ENCODE measurements at regions not wholly inside any gene's neighbourhood (a gene's known extent, or its start where the extent isn't known, plus 50 kb on each side); places are given as distances from the start of the nearest gene placed in this dataset.
A peak's percentile ranks its signal among the peaks of the same experiment; 100 is the strongest.

DNA sequence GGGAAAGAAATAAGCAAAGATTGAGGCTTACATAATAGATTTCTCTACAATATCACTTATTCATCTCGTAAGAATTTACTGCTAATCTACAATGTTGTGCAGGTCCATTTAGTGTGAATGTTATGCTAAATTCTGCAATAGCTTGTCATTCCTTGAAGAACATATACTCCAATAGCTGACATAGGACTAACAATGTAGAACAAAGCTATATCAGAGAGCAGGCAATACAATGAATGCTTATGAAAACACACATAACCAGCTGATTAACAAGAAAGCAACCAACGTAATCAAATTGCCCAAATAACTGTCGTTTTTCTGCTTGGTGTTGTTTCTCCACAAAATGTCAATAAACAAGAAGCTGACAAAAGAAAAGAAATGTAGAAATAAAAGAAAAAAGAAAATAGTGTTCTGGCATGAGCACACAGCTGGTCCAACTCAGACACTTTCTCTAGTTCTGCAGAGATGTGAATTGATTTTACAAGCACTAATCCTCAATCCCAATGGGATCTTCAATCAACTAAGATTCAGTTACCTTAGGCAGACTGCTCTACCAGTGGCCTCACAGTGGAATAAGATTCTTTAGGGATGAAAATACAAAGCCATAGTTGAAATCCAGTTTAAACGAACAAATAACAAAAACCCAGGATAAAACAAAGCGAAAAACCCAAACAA is 1024.7 kb upstream of the PIK3C3 start:
- Mint-ChIP-seq H3K27ac (no peak overlapping the region), H3K9me3 (no peaks in the 10 kb centered on the region), H3K4me1 (no peaks in the 10 kb centered on the region), H3K27me3 (no peaks in the 10 kb centered on the region), H3K4me3 (no peak overlapping the region)
- DNase-seq: no peak
- no peak for ATAC-seq

DNA sequence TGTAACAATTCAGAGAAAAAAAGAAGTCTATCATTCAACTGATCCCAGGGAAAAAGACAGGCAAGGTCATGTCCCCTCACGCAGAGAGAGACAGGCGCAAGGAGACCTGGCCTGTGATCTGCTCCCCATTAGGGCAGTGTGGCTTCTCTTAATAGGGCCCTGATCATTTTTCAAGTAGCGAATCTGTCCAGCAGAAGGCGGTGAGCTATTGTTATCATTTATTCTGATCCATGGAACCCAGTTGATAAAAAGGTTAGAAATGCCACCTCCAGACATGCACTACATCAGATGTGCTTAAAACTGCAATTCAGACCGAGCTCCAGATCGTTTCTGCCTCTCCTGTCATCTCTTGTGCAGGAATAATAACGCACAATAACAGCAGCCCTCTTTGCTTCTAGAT is 1025.6 kb upstream of the PIK3C3 start:
- H3K4me1 Mint-ChIP-seq: no peaks in the 10 kb centered on the region
- no peak for DNase-seq
- no peaks in the 10 kb centered on the region for H3K27me3 Mint-ChIP-seq
- no peaks in the 10 kb centered on the region for H3K9me3 Mint-ChIP-seq
- no peak for ATAC-seq
- no peak overlapping the region for H3K27ac Mint-ChIP-seq
- H3K4me3 Mint-ChIP-seq: no peak overlapping the region

DNA sequence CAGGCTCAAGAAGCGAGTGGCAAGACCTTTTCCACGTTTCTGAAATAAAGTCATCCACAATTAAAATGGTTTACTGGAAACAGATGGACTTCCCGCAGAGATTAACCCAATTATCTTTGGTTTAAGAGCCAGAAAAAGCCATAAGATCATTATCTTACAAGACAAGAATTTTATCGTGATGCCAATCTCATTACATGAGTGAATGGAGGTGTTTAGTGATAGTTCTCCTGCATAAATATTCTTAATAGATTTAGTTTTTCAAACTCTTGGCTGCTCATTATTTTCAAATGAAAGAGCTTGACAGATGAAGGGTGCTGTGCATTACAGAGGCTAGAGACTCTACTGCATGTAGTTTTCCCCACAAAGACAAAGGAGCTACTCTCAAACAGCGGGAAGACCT is 1028.4 kb upstream of the PIK3C3 start:
- DNase-seq: no peak
- Mint-ChIP-seq H3K4me1 (no peaks in the 10 kb centered on the region), H3K4me3 (no peak overlapping the region), H3K9me3 (peaks cover 7 to 11% of the 10 kb centered on the region in 2 donors), H3K27ac (no peak overlapping the region), H3K27me3 (no peaks in the 10 kb centered on the region)
- ATAC-seq: no peak

DNA sequence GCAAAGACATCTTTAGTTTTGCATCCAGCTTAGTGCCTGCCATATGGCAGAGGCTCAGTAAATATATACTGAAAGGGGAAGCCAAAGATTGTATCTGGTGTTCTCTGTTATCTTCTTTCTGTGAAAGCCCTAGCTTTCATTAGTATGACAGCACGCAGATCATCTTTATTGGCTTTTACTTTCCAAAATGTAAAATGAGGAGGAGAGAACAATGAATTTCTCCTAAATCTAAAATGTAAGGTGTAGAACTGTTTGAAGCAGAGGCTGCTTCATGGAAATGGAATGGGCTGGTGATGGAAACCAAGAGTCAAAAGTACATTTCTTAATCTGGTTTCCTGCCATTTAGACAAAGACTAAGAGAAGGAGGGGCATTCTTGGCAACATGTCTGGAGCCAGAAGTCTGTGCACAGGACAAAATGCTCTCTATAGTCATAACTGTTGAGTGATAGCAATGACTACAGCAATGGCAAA is 1029.9 kb upstream of the PIK3C3 start:
- Mint-ChIP-seq H3K27ac (no peak overlapping the region), H3K4me3 (no peak overlapping the region), H3K4me1 (no peaks in the 10 kb centered on the region), H3K27me3 (no peaks in the 10 kb centered on the region), H3K9me3 (peaks cover 11 to 17% of the 10 kb centered on the region in 2 donors)
- DNase-seq (no peak), ATAC-seq (no peak)

DNA sequence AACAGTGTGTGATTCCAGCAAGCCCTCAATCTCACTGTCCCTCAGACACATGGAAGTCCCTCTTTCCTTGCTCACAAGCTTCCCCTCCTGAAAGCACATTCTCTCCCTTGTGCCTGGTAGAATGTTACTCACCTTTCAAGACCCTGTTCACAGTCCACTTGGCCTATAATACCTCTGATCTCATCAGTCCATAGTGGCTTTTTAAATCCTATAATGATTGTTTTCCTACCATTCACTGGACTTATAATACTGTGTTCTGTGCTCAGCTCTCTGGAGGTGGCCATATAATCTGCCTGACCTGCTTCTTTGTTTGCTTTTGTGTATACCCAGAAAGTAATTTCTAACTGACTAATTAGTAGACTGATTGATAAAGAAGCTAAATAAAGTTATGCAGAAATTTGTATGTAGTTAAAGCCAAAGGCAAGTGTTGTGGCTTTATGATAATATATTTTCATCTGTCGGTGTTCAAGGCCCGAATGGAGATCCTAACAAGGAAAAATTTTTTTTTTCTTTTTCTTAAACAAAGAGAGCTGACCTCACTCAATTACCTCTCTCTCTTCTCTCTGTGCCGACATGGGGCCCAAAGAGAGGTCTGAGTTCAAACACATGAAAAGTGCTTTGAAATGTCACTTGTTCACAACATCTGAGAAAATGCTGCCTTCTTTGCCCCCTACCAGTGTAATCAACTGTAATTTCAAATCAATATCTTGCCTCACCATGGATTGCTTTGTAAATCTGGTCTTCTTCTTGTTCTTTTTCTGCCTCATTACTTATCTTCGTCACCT is 1033.0 kb upstream of the PIK3C3 start:
- ATAC-seq (no peak), DNase-seq (no peak)
- Mint-ChIP-seq H3K27ac (no peak overlapping the region), H3K9me3 (peaks cover 12 to 17% of the 10 kb centered on the region in 2 donors), H3K4me1 (no peaks in the 10 kb centered on the region), H3K4me3 (no peak overlapping the region), H3K27me3 (no peaks in the 10 kb centered on the region)

DNA sequence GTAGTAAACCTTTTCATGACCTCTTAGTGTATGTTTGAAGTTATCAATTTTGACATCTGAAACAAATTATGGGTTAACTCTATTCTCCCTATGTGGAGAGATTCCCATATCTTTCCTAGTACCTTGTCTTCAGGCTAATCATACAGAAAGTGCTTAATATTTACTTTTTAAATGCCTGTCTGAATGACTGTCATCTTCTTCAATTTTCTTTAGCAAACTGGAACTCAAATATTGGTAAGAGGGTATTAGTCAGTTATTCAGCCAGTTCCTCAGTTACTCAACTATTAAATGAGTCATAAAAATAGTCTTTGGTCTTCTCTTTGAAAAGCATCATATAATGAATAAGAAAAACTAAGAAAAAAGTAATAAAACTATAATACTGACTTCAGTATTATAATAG is 1038.0 kb upstream of the PIK3C3 start:
- Mint-ChIP-seq H3K27ac (no peak overlapping the region), H3K4me1 (no peaks in the 10 kb centered on the region), H3K9me3 (peaks cover 7 to 8% of the 10 kb centered on the region in 2 donors), H3K4me3 (no peak overlapping the region), H3K27me3 (no peaks in the 10 kb centered on the region)
- ATAC-seq (no peak), DNase-seq (no peak)

DNA sequence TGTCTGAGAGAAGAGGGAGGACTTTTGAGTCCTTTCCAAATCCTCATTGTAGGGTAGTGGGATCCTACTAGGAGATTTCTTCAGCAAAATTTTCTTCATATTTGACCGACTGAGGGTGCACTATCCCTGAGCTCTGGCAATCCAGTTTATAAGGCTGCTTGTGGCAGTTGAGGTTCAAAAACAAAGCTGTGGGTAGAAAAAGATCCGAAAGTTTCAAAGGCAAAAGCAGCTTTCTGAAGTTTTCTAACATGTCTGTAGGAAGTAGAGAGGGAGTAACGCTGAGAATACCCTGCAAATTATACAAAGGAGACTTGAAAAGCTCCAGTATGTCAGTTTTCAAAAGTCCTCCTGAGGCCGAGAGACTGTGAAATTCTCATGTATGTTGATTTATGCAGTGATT is 1039.3 kb upstream of the PIK3C3 start:
- ATAC-seq: no peak
- Mint-ChIP-seq H3K4me3 (no peak overlapping the region), H3K27ac (no peak overlapping the region), H3K9me3 (peaks cover 0 to 4% of the 10 kb centered on the region in 2 donors), H3K4me1 (no peaks in the 10 kb centered on the region), H3K27me3 (no peaks in the 10 kb centered on the region)
- DNase-seq: no peak

DNA sequence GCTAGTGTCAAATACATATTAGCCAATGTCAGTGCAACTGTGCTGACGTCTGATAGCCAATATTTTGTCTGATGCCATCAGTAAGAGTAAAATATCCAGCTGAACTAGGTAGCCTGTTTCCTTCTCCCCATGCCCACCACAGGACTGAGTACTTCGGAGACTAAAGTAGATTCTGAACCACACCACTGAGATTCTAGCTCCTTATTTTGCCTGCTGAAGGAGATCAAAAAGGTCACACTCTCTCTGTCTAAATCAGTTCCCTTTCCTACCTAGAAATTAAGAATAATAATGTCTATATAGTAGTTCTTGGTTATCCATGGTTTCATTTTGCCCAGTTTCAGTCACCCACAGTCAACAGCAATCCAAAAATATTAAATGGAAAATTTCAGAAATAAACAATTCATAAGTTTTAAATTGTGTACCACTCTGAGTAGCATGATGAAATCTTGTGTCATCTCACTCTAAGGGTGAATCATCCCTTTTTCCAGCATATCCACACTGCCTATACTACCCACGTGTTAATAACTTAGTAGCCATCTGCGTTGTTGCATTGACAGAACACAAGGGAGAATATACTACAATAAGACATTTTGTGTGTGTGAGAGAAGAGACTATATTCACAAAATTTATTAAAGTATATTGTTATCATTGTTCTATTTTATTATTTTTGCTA is 1043.3 kb upstream of the PIK3C3 start:
- no peak overlapping the region for H3K4me3 Mint-ChIP-seq
- peaks cover under 1 to 9% of the 10 kb centered on the region in 2 donors for H3K9me3 Mint-ChIP-seq
- no peak for ATAC-seq
- H3K27me3 Mint-ChIP-seq: no peaks in the 10 kb centered on the region
- DNase-seq: no peak
- no peaks in the 10 kb centered on the region for H3K4me1 Mint-ChIP-seq
- H3K27ac Mint-ChIP-seq: peak overlapping the region in 1 of 2 donors; percentile 13

DNA sequence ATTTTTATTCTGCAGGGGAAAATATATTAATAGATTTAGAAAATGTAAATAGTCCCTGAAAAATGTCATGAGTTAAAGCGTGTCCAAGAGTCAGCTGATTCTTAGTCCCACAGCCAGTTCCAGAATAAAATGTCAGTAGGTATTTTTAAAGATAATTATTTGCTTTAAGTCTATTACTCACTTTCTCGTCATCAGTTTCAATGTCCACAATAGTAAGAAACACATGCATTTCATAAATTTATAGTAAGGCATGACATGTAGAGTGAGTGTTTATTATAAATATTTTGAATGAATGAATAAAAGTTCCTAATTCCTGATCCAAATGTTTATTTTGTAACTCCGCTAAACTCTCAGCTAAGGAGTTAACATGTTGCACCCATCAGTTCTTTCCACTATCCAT is 1044.0 kb upstream of the PIK3C3 start:
- H3K9me3 Mint-ChIP-seq: peaks cover 0 to 9% of the 10 kb centered on the region in 2 donors
- DNase-seq: no peak

DNA sequence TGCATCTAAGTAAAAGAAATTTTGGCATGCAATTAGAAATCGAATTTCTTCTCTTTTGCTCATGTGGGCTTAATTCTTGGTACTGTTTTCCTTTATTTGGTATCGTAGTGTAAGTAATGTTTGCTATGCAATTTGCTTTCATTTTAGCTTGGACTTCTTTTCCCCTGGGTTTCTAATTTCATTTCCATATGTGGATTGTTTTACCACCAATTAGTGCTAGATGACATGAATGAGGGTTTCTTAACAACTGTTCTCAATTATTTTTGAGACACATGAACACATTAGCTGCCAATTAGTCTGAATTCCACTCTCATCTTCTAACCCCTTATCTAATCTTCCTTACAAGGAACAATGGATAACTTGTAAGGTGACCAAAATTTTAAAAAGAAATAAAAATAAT is 1047.2 kb upstream of the PIK3C3 start:
- DNase-seq: no peak
- no peak for ATAC-seq
- Mint-ChIP-seq H3K9me3 (peaks cover 0 to 9% of the 10 kb centered on the region in 2 donors), H3K27ac (no peak overlapping the region), H3K4me3 (no peak overlapping the region), H3K27me3 (no peaks in the 10 kb centered on the region), H3K4me1 (no peaks in the 10 kb centered on the region)

More for the DNA sequence above, 1044.0 kb upstream of the PIK3C3 start:
- no peak for ATAC-seq
- H3K27me3 Mint-ChIP-seq: no peaks in the 10 kb centered on the region
- H3K4me3 Mint-ChIP-seq: no peak overlapping the region
- no peak overlapping the region for H3K27ac Mint-ChIP-seq
- no peaks in the 10 kb centered on the region for H3K4me1 Mint-ChIP-seq

DNA sequence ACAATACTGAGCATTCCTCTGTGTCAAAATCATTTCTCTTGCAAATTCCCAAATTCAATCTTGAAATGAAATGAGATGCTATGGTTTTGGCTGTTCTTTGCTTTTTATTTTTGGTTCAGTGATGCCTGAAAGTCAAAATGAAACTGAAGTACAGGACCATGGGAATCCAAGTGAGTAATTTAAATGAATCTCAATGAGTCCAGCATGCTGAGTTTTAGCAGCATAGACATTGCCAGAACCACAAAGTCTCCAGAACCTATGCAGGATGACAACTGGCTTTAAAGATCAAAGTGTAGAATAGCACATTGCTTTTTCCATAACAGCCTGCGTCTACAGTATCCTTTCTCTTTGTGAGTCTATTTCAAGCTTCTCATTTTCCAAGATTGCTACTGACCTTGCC is 1050.7 kb upstream of the PIK3C3 start:
- no peaks in the 10 kb centered on the region for H3K27me3 Mint-ChIP-seq
- no peak for DNase-seq
- no peak for ATAC-seq
- H3K4me3 Mint-ChIP-seq: no peak overlapping the region
- no peak overlapping the region for H3K27ac Mint-ChIP-seq
- no peaks in the 10 kb centered on the region for H3K9me3 Mint-ChIP-seq
- no peaks in the 10 kb centered on the region for H3K4me1 Mint-ChIP-seq

DNA sequence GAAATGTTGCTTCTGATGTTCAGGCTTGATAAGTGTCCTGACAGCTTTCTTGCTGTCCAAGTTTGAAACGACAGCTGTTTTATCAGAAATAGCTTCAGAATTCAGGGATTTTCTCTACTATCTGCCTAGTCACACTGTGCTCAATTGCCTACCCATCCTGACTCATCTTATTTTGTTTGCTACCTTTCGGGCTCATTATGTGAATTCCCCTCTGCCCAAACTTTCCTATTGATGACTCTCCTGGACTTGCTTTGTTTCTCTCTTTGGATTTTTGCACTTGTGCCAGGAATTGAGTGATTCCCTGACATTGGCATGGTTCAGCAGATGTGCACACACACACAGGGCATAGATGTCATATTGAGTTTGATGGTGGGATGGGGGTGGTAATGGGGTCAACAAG is 1052.6 kb upstream of the PIK3C3 start:
- no peak overlapping the region for H3K27ac Mint-ChIP-seq
- no peak for ATAC-seq

DNA sequence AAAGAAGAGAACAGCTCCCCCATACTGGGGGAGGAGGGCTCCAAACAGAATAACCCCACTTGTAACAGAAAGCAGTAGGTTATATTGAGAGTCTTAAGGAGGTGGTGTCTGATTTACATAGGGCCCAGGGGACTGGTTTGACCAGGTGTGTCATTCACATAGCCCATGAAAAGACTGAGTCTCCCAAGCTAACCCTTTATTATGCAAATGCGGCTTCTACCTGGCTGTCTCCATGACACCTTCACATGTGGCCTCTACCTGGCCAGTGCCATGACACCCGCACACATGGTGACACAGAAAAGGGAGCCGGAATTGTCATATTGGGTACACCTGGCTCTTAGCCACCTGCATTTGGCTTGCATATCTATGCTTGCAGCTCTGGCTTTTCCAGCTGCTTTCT is 1057.2 kb upstream of the PIK3C3 start:
- H3K4me3 Mint-ChIP-seq: no peak overlapping the region
- ATAC-seq (no peak), DNase-seq (no peak)
- H3K4me1 Mint-ChIP-seq: no peaks in the 10 kb centered on the region
- no peak overlapping the region for H3K27ac Mint-ChIP-seq
- H3K9me3 Mint-ChIP-seq: peaks cover 13 to 21% of the 10 kb centered on the region in 2 donors
- no peaks in the 10 kb centered on the region for H3K27me3 Mint-ChIP-seq

More for the DNA sequence above, 1052.6 kb upstream of the PIK3C3 start:
- Mint-ChIP-seq H3K9me3 (peaks cover 0 to 4% of the 10 kb centered on the region in 2 donors), H3K4me3 (no peak overlapping the region), H3K4me1 (no peaks in the 10 kb centered on the region), H3K27me3 (no peaks in the 10 kb centered on the region)
- no peak for DNase-seq

DNA sequence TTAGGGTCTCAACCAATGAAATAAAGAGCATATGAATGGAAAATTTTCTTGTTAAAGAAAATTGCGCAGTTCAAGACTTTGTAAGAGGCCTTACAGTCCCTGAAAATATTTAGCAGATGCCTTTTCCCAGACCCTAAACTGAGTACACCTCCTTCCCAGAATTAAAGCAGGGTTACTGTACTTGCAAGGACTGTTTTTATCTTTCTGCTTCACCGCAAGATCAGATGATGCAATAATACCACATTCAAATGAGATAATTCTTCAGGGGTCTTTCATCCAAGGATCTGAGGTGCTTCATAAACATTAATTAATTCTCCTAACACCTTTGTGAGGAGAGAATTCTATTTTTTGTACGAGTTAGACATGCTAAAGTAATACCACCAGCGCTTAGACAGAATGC is 1071.8 kb upstream of the PIK3C3 start:
- H3K27ac Mint-ChIP-seq: peak overlapping the region in 1 of 2 donors; percentile 31
- no peaks in the 10 kb centered on the region for H3K4me1 Mint-ChIP-seq
- no peaks in the 10 kb centered on the region for H3K27me3 Mint-ChIP-seq
- H3K9me3 Mint-ChIP-seq: peaks cover 7 to 11% of the 10 kb centered on the region in 2 donors
- ATAC-seq (no peak), DNase-seq (no peak)
- no peak overlapping the region for H3K4me3 Mint-ChIP-seq

DNA sequence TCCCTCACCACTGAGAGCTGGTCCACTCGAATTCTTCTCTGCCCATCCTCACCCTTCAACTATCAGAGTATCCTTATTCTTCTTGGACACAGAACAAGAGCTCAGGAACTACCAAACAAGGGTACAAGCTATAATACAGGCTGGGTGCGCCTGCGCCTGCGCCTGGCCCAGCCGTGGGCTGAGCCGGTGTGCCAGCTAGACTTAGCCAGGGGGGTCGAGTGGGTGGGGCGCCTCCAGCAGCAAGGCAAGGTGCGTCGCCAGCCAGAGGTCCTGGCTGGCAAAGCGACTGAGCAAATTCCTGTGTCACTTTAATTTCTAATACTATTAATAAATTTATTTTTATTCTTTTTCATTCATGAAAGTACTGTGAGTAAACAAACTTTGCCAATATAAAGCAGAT is 1072.6 kb upstream of the PIK3C3 start:
- H3K4me3 Mint-ChIP-seq: no peak overlapping the region

DNA sequence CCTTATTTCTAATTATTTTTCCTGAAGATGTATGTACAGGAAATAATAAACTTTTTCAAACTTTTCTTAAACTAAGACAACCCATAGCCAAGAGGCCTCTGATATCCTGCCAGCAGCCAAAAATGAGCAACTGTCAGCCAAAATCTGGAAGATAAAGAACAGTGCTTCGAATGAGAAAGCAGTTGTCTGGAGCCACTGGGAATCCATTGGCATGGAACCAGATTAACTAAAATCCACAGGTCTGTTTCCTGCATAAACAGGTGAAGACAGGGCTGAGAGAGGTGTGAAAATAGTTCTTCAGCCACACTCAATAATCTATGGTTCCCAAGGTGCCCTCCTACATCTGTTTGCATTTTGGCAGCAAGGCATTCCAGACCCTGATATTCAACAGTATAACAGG is 1076.7 kb upstream of the PIK3C3 start:
- Mint-ChIP-seq H3K4me3 (no peak overlapping the region), H3K4me1 (no peaks in the 10 kb centered on the region), H3K27ac (no peak overlapping the region), H3K9me3 (peaks cover 6 to 7% of the 10 kb centered on the region in 2 donors), H3K27me3 (no peaks in the 10 kb centered on the region)
- ATAC-seq (no peak), DNase-seq (no peak)

More for the DNA sequence above, 1072.6 kb upstream of the PIK3C3 start:
- Mint-ChIP-seq H3K4me1 (no peaks in the 10 kb centered on the region), H3K9me3 (peaks cover 7 to 9% of the 10 kb centered on the region in 2 donors), H3K27ac (no peak overlapping the region), H3K27me3 (no peaks in the 10 kb centered on the region)
- DNase-seq (no peak), ATAC-seq (no peak)
